ENCODE measurements at regions not wholly inside any gene's neighbourhood (a gene's known extent, or its start where the extent isn't known, plus 50 kb on each side); places are given as distances from the start of the nearest gene placed in this dataset.

- Histone ChIP-seq H3K4me3 (replicated peaks in 1 of 3; ENCODE audit: insufficient read depth in 1 of 3, low read depth in 1 of 3, low read length in 3 of 3) (no peak overlapping the region), H3K27ac (ENCODE audit: insufficient read depth, low read depth, low read length) (no peak overlapping the region), H3K79me2 (ENCODE audit: control insufficient read depth, insufficient read depth, low read length) (no peaks in the 10 kb centered on the region), H3K27me3 (ENCODE audit: control insufficient read depth in 2 of 2, insufficient read depth in 2 of 2, low read length in 2 of 2) (no peaks in the 10 kb centered on the region), H3K9me1 (replicated peaks; ENCODE audit: control insufficient read depth, extremely low read depth, insufficient read depth, low read length) (no peaks in the 10 kb centered on the region), H2AFZ (ENCODE audit: low read depth, low read length) (no peak overlapping the region), H3K36me3 (ENCODE audit: control insufficient read depth in 2 of 2, extremely low read depth in 1 of 2, insufficient read depth in 2 of 2, low read length in 2 of 2) (no peaks in the 10 kb centered on the region), H3K9ac (replicated peaks; ENCODE audit: extremely low read depth, insufficient read depth, low read length) (no peak overlapping the region), H3K4me1 (ENCODE audit: control insufficient read depth, extremely low read depth, insufficient read depth, low read length) (no peaks in the 10 kb centered on the region), H3K4me2 (ENCODE audit: insufficient read depth, low read length) (no peak overlapping the region), H3K9me3 (replicated peaks; ENCODE audit: control insufficient read depth, insufficient read depth, low read length) (no peaks in the 10 kb centered on the region), H4K20me1 (replicated peaks; ENCODE audit: control insufficient read depth, extremely low read depth, insufficient read depth, low read length) (no peaks in the 10 kb centered on the region)
- no peak for FAIRE-seq
- dilution Hi-C loops (cut with MboI; ENCODE audit: extremely low pct_ligation_motif_present, low sequenced_read_pairs) (no loop called here), intact Hi-C loops (cut with micrococcal nuclease) (no loop called here)
- no TSS peak for BruUV-seq (replicated peaks)
- CTCF ChIA-PET: no interaction called here
- DNase-seq (ENCODE audit: low read depth, low spot score): no peak
- POLR2A ChIA-PET: no interaction called here
- no peak for TF ChIP-seq EZH2 (IDR thresholded peaks at IDR 0.05; ENCODE audit: borderline replicate concordance, low read depth, low read length, severe bottlenecking)
- TF ChIP-seq POLR2AphosphoS5 (IDR thresholded peaks at IDR 0.05; ENCODE audit: insufficient read depth, low read depth, low read length): no peak
- TF ChIP-seq MYC (IDR thresholded peaks at IDR 0.05; ENCODE audit: low read depth, low read length): no peak
- TF ChIP-seq CTCF (IDR thresholded peaks at IDR 0.05; ENCODE audit: extremely low read depth in 1 of 2, insufficient read depth in 1 of 2, low read depth in 1 of 2, low read length in 2 of 2): no peak
- TF ChIP-seq GATA2 (IDR thresholded peaks at IDR 0.05; ENCODE audit: insufficient read depth, insufficient read length, low read depth, low read length): no peak
- no peak for TF ChIP-seq MAX (IDR thresholded peaks at IDR 0.05; ENCODE audit: insufficient read depth, insufficient read length)
- TF ChIP-seq FOS (IDR thresholded peaks at IDR 0.05; ENCODE audit: borderline replicate concordance, insufficient read depth, low read length): no peak
- TF ChIP-seq JUN (IDR thresholded peaks at IDR 0.05; ENCODE audit: borderline replicate concordance, insufficient read depth, insufficient read length, low read depth): no peak
- no peak for TF ChIP-seq POLR2A (IDR thresholded peaks at IDR 0.05; ENCODE audit: low read depth, low read length)
These were observed 693.6 kb downstream of the HACE1 start for GRCh38 chr6:104166055-104166668.

All from endothelial cell of umbilical vein (primary cell).